HS-27A (cell line): ENCODE measurements at regions not wholly inside any gene's neighbourhood (a gene's known extent, or its start where the extent isn't known, plus 50 kb on each side); places are given as distances from the start of the nearest gene placed in this dataset.

Source experiments
- DNase-seq: peaks from one replicate; pipeline ENCODE4 v3.0.0-alpha.2; 2012; ENCODE audit warnings: low read depth, missing footprints

- DNase-seq = no peak
Measured at GRCh38 chr9:13332571-13332970, 53.1 kb upstream of the MPDZ start.

GRCh38 chr9:13331320-13331719 is 51.8 kb upstream of the MPDZ start:
- DNase-seq = no peak

- DNase-seq = no peak
Measured at GRCh38 chr9:13330396-13331004, 51.0 kb upstream of the MPDZ start.
